SJCRH30 (cell line): ENCODE measurements at regions not wholly inside any gene's neighbourhood (a gene's known extent, or its start where the extent isn't known, plus 50 kb on each side); places are given as distances from the start of the nearest gene placed in this dataset.
"Not testable (repeated sequence)": the region's sequence is repeated elsewhere in the genome, so short reads cannot be mapped to it uniquely, and the experiment has no call there.

ENCODE experiments used
- DNase-seq, 2 experiments: peaks; one replicate each; pipeline ENCODE4 v3.0.0-alpha.2; 2015 to 2020
- H3K27ac ChIP-seq: fragments of 250-450 bp; sonication (Bioruptor Pico); 2 replicates; pipeline ENCODE4 v1.5.1; 2020; ENCODE audit warnings: mild to moderate bottlenecking, moderate library complexity
- H3K27me3 ChIP-seq: fragments of 250-450 bp; sonication (Bioruptor Pico); 2 replicates; pipeline ENCODE4 v1.5.1; 2020; ENCODE audit warnings: mild to moderate bottlenecking, moderate library complexity
- H3K36me3 ChIP-seq: fragments of 250-450 bp; sonication (Bioruptor Pico); 2 replicates; pipeline ENCODE4 v1.5.1; 2020; ENCODE audit warnings: mild to moderate bottlenecking, moderate library complexity
- H3K4me1 ChIP-seq: fragments of 250-450 bp; sonication (Bioruptor Pico); 2 replicates; pipeline ENCODE4 v1.5.1; 2020; ENCODE audit warnings: mild to moderate bottlenecking, moderate library complexity
- H3K4me3 ChIP-seq: fragments of 250-450 bp; sonication (Bioruptor Pico); 2 replicates; pipeline ENCODE4 v1.5.1; 2020; ENCODE audit warnings: mild to moderate bottlenecking, moderate library complexity
- H3K9me3 ChIP-seq: fragments of 250-450 bp; sonication (Bioruptor Pico); replicated peaks from 2 replicates; pipeline ENCODE4 v1.5.1; 2020; ENCODE audit warnings: mild to moderate bottlenecking, moderate library complexity

DNA sequence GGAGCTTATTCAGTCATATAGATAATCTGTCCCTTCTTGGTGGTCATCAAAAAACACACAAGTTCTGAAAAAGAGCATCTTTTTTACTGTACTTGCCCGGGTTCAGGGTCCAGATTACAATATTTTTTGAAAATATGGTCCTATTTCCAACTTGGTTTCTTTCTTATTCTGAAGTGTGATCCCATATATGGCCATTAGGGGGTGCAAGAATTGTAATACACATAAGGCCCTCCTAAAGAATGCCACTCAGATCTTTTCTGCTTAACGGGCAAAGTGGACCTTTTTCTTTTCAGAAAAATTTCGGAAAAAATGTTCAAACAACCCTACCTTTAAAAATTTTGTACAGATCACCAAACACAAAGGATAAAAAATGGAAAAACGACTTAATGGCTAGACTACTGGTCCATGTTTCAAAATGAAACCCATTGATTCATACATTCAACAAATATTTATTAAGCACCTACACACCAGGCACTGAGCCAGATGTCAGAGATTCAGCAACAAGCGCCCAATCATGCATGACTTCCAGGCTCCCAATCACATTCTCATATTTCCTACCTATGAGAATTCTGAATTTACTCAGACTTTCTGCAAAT, 102.0 kb upstream of the MYRIP start:
- peak in 1 of 2 experiments; percentile 35 for DNase-seq
- Histone ChIP-seq H3K4me1 (no peaks in the 10 kb centered on the region), H3K4me3 (no peak overlapping the region), H3K9me3 (no peaks in the 10 kb centered on the region), H3K27me3 (no peaks in the 10 kb centered on the region), H3K27ac (no peak overlapping the region), H3K36me3 (no peaks in the 10 kb centered on the region)

DNA sequence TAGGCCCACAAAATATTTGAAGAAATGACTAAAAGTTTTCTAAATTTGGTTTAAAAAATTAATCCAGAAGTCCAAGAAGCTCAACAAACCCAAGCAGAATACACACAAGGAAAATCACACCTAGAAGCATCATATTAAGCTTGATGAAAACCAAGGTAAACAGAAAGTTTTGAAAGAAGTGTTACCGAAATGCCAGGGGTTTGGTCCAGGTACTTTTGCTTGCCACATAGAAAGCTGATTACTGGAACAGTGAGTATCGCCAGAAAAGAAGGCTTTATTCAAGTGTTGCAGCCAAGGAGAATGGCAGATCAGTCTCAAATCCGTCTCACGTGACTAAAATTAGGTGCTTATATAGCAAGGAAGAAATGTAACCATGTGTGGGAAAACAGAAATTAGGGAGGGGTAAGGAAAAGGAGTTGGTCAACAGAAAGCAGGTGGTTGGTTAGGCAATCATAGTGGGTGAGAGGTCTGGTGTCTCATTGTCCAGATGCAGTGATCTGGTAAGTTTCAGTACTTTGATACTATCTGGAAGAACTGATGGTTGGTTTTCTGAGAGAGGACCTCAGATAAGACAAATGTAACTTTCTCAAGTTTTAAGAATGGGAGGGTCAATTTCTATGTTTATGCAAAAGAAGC, 96.9 kb upstream of the MYRIP start:
- Histone ChIP-seq H3K27me3 (no peaks in the 10 kb centered on the region), H3K4me3 (no peak overlapping the region), H3K9me3 (no peaks in the 10 kb centered on the region), H3K36me3 (no peaks in the 10 kb centered on the region), H3K27ac (no peak overlapping the region), H3K4me1 (no peaks in the 10 kb centered on the region)
- DNase-seq, result no peak

DNA sequence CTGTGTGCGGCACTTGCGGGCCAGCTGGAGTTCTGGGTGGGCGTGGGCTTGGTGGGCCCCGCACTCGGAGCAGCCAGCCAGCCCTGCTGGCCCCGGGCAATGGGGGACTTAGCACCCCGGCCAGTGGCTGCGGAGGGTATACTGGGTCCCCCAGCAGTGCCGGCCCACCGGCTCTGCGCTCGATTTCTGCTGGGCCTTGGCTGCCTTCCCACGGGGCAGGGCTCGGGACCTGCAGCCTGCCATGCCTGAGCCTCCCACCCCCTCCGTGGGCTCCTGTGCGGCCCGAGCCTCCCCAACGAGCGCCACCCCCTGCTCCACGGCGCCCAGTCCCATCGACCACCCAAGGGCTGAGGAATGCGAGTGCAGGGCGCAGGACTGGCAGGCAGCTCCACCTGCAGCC, 96.1 kb upstream of the MYRIP start:
- H3K36me3 ChIP-seq, H3K27me3 ChIP-seq, H3K9me3 ChIP-seq, H3K4me1 ChIP-seq, H3K4me3 ChIP-seq, H3K27ac ChIP-seq, DNase-seq: not testable (repeated sequence)

DNA sequence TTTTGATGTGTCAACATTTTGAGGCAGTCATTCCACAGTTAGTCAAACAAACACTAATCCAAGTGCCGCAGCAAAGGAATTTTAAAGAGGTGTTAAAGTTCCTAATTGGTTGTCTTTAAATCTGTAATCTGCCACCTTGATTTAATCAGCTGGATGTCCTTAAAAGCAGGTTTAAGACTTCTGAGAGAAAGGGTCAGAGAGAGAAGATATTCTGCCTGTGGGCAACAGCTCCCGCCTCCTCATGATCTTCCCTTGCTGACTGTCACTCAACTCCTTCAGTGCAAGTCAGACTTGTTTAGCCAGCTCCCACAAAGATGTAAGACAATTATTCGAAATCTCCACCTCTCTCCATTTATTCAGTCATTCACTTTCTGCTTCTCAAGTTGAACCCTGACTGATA, 92.6 kb upstream of the MYRIP start:
- Histone ChIP-seq H3K27ac (no peak overlapping the region), H3K4me1 (no peaks in the 10 kb centered on the region), H3K4me3 (no peak overlapping the region), H3K9me3 (no peaks in the 10 kb centered on the region), H3K27me3 (no peaks in the 10 kb centered on the region), H3K36me3 (no peaks in the 10 kb centered on the region)
- no peak for DNase-seq

DNA sequence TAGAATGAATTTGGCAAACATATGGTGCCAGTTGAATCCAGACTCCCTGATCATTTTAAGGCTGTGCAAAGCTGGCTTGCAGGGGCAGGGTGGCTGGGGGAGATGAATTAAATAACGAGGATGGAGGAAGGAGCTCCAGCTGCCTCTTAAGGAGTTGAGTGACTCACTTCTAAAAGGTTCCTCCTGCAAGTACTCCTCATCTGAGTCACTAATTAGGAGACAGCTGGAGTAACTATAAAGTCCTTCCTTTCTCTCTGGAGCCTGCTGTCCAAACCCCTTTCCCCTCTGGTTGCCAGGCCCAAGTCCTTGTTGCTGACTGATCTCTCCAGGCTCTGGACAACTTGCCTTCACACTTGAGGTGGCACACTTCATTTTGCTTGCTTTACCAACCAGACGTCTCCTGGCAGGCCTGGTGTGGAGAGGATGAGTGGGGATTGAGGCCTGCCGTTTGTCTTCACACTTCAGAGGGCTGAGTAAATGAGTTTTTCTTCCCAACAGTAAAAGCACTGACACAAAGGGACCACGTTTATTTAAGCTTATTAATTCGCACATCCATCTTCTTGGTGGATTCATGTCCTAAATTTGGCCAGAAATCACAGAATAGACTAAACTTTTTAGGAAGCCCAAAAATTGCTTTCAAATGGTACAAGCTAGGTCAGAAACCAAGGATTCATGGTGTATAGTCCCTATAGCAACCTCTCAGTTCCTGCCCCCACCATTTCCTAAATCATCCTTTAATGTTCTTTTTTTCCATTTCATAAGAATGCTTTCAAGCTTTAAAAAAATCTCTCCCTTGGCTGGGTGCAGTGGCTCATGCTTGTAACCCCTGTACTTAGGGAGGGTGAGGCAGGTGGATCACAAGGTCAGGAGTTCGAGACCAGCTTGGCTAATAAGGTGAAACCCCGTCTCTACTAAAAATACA, 90.5 kb upstream of the MYRIP start:
- no peak for DNase-seq
- H3K27me3 ChIP-seq, result no peaks in the 10 kb centered on the region
- H3K9me3 ChIP-seq, result no peaks in the 10 kb centered on the region
- H3K4me3 ChIP-seq, result no peak overlapping the region
- H3K27ac ChIP-seq, result no peak overlapping the region
- no peaks in the 10 kb centered on the region for H3K36me3 ChIP-seq
- H3K4me1 ChIP-seq, result no peaks in the 10 kb centered on the region

DNA sequence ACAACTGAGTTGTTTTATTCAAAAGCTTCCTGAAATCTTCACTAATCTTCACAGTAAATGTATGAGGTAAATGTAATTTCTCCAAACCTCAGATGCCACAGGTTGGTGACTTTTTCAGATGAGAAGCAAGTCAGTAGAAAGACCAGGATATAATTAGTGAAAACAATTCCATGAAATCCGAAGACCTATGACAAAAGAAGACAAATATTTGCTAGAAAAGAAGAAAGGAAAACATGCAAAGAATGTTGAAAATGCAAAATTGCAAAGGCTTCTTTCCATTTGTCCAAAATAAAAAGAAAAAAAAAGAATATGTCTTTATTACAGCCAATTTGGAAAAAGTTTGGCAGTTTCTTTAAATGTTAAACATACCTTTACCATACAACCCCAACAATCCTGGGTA, 88.3 kb upstream of the MYRIP start:
- no peak overlapping the region for H3K27ac ChIP-seq
- no peak overlapping the region for H3K4me3 ChIP-seq
- H3K9me3 ChIP-seq, result no peaks in the 10 kb centered on the region
- H3K27me3 ChIP-seq, result no peaks in the 10 kb centered on the region
- no peak for DNase-seq
- H3K4me1 ChIP-seq, result no peaks in the 10 kb centered on the region
- no peaks in the 10 kb centered on the region for H3K36me3 ChIP-seq

DNA sequence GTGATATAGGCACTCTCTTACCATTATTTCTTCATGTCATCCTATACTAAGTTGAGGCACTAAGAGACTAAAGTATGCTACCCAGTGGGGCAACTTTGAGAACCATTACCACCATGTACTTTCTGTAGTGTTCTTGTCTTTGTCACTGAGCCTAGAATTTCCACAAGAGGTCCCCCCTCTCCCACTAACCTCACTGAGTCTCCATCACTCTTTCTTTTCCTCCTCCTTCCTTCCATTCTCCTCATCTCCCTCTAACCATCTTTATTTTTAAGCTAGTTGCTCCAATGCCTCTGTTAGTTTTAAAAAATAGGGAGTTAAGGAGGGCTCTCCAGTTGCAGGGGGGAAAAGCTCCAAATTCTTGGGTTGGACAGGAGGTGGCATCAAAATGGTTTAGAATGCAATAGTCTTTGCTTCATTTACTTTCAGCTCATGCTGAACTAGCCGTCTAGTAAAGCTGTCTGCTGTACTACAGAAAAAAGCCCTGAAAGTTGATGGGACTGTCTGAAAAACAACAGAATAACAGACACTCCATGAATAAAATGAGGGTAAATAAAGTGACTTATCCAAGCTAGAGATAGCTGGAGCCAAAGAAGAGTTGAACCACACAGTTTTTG, 85.1 kb upstream of the MYRIP start:
- Histone ChIP-seq H3K9me3 (no peaks in the 10 kb centered on the region), H3K4me1 (no peaks in the 10 kb centered on the region), H3K4me3 (no peak overlapping the region), H3K27ac (no peak overlapping the region), H3K27me3 (no peaks in the 10 kb centered on the region), H3K36me3 (no peaks in the 10 kb centered on the region)
- no peak for DNase-seq

DNA sequence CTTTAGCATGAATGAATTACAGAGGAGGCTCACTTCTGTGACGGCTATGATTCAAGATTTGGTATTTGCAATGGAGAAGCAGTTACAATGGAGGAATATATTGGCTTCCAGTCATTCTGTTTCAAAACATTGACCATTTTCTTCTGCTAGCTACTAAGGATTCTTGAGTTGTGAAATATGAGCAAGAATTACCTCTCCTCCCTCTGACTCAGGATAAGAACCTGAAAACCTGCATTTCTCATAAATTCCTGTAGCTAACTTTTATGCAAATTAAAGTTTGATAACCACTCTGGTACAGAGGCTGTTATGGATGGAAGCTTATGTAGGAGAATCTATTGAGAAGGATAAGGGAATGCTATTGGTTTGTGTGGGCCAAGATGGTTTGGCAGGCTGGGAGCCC, 84.1 kb upstream of the MYRIP start:
- no peaks in the 10 kb centered on the region for H3K4me1 ChIP-seq
- H3K9me3 ChIP-seq, result no peaks in the 10 kb centered on the region
- no peak overlapping the region for H3K4me3 ChIP-seq
- no peaks in the 10 kb centered on the region for H3K36me3 ChIP-seq
- no peaks in the 10 kb centered on the region for H3K27me3 ChIP-seq
- no peak for DNase-seq
- H3K27ac ChIP-seq, result no peak overlapping the region

DNA sequence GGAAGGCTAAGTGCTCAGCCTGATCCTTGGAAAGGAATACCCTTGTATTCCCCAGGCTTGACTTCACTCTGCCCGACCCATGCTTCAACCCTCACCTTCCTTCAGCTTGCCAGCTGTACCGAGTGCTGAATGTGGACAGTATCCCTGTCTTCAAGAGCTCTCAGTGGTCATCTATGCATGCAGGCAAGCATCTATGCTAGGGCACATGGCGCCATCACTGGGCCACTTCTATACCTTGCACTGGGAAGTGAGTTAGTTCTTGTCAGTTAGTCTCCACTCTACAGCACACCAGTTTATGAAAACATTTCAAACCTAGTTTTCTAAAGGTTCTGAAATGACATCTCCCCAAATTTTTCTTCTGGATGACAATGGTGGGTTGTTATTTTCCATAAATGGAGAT, 82.0 kb upstream of the MYRIP start:
- H3K4me1 ChIP-seq, result no peaks in the 10 kb centered on the region
- no peaks in the 10 kb centered on the region for H3K9me3 ChIP-seq
- H3K36me3 ChIP-seq, result no peaks in the 10 kb centered on the region
- H3K4me3 ChIP-seq, result no peak overlapping the region
- H3K27ac ChIP-seq, result no peak overlapping the region
- no peak for DNase-seq
- no peaks in the 10 kb centered on the region for H3K27me3 ChIP-seq

DNA sequence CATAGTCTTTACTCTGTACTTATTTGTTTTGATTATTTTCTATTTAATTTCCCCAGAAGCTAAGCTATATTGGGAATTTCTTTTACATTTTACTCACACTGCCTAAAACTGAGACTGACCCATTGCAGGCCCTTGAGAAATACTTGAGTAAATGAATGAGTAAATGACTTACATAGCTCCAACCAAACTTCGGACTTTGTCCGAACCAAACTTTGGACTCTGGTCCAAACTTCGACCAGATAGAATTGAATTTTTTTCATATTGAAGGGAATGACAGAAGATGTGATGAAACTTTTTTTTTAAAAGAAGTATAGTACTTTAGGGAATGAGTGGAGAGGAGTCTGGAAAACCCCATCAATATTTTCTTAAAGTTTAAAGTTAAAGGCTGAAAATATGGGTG, 75.6 kb upstream of the MYRIP start:
- no peaks in the 10 kb centered on the region for H3K36me3 ChIP-seq
- H3K4me3 ChIP-seq, result no peak overlapping the region
- no peak overlapping the region for H3K27ac ChIP-seq
- no peak for DNase-seq
- no peaks in the 10 kb centered on the region for H3K27me3 ChIP-seq
- H3K9me3 ChIP-seq, result no peaks in the 10 kb centered on the region
- H3K4me1 ChIP-seq, result no peaks in the 10 kb centered on the region

DNA sequence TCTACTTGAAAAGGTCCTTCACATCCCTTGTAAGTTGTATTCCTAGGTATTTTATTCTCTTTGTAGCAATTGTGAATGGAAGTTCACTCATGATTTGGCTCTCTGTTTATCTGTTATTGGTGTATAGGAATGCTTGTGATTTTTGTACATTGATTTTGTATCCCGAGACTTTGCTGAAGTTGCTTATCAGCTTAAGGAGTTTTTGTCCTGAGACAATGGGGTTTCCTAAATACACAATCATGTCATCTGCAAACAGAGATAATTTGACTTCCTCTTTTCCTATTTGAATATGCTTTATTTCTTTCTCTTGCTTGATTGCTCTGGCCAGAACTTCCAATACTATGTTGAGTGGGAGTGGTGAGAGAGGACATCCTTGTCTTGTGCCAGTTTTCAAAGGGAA, 69.8 kb upstream of the MYRIP start:
- H3K27me3 ChIP-seq, H3K27ac ChIP-seq, H3K4me3 ChIP-seq, H3K9me3 ChIP-seq, DNase-seq, H3K36me3 ChIP-seq, H3K4me1 ChIP-seq: not testable (repeated sequence)

DNA sequence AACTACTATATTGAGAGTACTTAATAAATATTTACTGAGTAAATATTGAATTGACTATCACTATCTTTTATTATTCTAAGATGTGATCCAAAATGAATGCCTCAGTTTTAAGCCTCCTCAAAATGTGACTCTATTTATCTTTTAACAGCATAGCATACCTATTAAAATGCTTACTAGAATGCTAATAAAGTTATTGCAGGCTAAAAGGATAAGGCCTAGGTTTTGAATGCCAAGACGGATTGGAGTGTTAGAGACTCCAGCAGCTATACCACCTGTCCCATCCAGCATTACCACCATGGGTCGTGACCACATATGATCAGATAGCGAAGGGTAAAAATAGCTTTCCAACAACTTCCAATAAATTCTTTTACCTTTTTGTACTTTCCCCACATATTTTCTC, 64.7 kb upstream of the MYRIP start:
- Histone ChIP-seq H3K27me3 (no peaks in the 10 kb centered on the region), H3K4me1 (no peaks in the 10 kb centered on the region), H3K9me3 (no peaks in the 10 kb centered on the region), H3K27ac (no peak overlapping the region), H3K4me3 (no peak overlapping the region), H3K36me3 (no peaks in the 10 kb centered on the region)
- DNase-seq, result no peak

DNA sequence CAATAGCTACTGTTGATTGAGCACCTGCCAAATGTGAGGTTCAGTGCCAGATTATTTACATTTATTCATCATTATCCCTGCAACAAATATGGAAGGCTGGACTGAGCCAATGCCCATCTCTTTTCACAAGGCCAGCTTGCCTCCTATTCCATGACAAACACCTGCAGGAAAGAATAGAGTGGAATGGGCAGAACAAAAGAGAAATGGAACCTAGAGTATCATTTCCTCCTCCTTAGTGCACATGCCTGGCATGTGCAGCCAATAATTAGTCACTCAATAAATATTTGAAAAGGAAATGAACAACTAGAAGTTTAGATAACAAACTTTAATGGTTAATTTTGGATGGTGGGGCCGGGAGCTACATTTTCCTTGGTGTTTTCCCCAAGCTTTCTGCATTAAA, 61.4 kb upstream of the MYRIP start:
- H3K9me3 ChIP-seq, result no peaks in the 10 kb centered on the region
- H3K4me3 ChIP-seq, result no peak overlapping the region
- no peaks in the 10 kb centered on the region for H3K36me3 ChIP-seq
- no peaks in the 10 kb centered on the region for H3K27me3 ChIP-seq
- DNase-seq, result no peak
- no peaks in the 10 kb centered on the region for H3K4me1 ChIP-seq
- H3K27ac ChIP-seq, result no peak overlapping the region

DNA sequence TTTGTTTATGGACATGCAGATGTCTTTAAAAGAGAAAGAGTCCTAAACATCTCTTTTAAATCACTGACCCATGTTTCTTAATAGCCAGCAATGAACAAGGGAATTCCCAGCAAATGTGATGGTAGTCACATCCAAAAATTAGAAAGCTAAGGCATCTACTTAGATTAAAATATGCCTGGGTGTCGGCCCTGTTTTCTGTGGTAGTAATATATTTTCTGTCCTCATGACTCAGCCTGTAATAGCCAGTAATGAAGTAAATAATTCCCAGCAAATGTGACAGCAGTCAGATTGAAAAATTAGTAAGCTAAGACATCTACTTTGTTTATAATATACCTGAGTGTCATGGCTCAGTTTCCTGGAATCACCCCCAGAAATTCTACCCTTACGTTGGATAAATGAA, 60.6 kb upstream of the MYRIP start:
- Histone ChIP-seq H3K27me3 (no peaks in the 10 kb centered on the region), H3K4me3 (no peak overlapping the region), H3K27ac (no peak overlapping the region), H3K9me3 (no peaks in the 10 kb centered on the region), H3K4me1 (no peaks in the 10 kb centered on the region), H3K36me3 (no peaks in the 10 kb centered on the region)
- no peak for DNase-seq

DNA sequence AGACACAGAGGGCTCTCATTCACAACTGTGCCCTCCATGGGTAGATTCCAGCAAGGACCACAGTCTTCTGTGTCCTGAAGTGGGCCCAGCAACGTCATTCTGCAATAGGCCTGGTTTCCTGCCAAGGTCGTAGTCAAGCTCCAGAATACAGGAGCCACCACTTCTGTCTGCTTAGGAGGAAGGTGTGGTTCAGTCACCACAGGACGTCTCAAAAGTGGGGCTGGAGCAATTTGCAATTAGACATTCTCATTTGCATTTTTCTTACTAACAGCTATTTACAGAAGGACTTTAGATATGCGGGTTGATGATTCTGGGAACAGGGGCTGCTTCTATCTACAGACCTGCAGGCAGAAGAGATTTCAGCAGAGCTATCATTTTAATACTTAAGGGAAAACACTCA, 58.7 kb upstream of the MYRIP start:
- no peaks in the 10 kb centered on the region for H3K9me3 ChIP-seq
- no peak for DNase-seq
- H3K4me3 ChIP-seq, result no peak overlapping the region
- no peaks in the 10 kb centered on the region for H3K36me3 ChIP-seq
- H3K27me3 ChIP-seq, result no peaks in the 10 kb centered on the region
- no peak overlapping the region for H3K27ac ChIP-seq
- H3K4me1 ChIP-seq, result no peaks in the 10 kb centered on the region
